AG08396 (cell line): ENCODE measurements at regions not wholly inside any gene's neighbourhood (a gene's known extent, or its start where the extent isn't known, plus 50 kb on each side); places are given as distances from the start of the nearest gene placed in this dataset.
A peak's percentile ranks its signal among the peaks of the same experiment; 100 is the strongest.
"Not testable (repeated sequence)": the region's sequence is repeated elsewhere in the genome, so short reads cannot be mapped to it uniquely, and the experiment has no call there.

ENCODE experiments used
- DNase-seq: peaks from one replicate; pipeline ENCODE4 v3.0.0; 2012; ENCODE audit warnings: low spot score, mixed read lengths

DNA sequence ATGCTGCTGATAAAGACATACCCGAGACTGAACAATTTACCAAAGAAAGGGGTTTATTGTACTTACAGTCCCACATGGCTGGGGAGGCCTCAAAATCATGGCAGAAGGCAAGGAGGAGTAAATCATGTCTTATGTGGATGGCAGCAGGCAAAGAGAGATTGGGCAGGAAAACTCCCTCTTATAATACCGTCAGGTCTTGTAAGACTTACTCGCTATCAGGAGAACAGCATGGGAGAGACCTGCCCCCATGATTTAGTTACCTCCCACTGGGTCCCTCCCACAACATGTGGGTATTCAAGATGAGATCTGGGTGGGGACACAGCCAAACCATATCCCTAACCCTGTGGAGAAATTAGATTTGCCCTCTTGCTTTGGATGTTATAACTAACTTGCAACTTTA is 1068.0 kb upstream of the ZEB2 start:
- no peak for DNase-seq

DNA sequence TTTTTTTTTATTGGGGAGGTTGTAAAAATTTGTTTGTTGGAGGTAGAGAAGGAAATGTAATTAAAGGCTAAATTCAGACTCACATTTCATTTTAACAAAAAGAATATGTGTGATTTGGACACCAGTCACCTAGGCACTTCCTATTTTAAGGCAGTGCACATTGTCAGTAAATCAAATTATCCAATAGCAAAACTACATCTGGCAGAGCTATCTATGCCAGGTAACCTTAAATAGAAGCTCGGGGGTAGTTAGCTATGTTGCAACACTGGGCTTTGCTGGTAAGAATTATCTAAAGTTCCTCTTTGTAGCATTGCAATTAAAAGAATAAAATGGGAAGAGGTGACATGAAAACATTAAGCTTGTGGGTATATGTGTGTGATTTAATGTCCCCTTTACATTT is 1064.4 kb upstream of the ZEB2 start:
- no peak for DNase-seq

DNA sequence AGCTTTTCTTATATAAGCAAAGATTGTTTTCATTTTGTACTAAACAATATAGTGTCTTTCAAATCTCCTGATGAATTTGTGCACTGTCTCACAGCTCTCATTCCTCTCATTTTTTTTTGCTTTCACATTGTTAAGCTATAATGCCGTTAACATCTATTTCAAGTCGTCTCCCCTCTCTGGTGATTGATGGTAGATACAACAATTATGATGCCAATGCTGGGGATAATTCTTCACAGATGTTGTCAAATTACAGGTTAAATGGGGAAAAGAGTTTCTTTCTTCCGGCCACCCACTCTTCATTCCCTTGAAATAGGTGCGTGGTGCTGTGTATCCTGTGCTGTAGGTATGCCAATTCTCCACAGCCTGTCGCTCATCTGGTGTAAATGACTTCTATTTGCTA is 1053.7 kb upstream of the ZEB2 start:
- no peak for DNase-seq

DNA sequence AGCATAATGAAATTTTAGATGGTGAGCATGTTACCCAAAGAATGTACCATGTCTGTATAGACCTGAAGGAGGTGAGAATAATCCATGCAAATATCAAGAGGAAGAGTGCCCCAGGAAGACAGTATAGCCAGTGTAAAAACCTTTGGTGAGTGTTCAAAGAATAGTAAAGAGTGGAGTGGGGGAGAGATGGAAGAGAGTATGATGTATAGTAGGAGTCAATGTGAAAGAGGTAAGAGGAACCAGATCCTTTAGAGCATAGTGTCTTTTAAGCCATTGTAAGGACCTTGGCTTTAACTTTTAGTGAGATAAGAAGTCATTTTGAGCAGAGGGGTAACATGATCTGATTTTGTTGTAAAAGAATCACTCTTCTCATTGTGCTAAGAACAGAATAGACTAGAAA is 1052.3 kb upstream of the ZEB2 start:
- DNase-seq: no peak

DNA sequence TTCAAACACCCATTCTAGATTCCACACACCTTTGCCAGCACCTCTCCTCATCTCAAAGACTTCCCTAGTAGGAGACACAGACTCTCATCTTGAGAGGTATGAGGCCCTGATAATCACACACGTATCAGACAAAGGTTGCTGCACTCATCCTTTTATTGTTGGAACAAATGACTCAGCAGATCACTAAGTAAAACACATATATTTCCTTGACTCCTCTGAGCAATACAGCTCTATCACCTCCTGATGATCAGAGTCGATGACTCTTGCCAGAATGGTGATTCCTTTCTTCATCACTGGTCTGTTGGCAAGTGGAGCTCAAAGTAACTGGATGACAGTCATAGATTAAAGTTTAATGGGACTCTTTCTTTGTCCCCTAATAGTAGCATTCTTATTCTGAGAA is 1049.2 kb upstream of the ZEB2 start:
- DNase-seq: no peak

DNA sequence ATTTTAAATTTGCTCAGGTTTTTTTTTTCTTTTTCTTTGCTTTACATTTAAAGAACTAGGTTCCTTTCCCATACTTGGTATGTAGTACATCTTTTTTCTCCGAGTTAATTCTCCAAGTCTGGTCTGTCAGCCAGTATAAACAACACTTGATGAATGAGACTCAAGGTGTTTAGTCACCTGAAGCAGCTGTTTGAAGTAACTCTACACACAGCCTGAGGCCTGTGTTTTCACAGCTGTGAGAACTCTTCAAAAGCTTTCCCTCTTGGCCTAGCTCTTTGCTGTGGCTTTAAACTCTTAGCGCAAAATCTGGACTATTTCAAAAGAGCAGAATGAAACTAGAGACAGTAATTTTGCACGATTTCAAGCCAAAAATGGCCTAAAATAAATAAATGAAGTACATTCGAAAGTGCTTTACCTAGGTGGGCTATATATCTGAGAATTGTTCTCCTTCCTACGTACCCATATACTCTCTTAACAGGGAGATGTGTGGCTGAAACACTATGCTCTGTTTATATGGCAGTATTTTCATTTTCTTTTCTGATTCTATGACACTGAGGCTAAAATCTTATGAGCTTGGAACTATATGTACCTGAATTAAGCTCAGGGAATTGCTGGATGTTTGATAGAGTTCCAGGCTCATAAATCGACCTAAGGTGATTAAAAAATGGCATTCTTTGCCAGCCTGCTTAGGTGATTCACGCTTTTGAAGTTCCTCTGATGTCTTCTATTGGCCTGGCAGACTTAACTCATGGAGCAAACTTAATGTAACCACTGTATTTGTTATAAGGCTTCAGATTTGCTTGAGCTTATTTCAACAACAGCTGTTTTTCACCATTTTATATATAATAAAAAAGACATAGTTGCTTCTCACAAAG is 1044.1 kb upstream of the ZEB2 start:
- DNase-seq: no peak

DNA sequence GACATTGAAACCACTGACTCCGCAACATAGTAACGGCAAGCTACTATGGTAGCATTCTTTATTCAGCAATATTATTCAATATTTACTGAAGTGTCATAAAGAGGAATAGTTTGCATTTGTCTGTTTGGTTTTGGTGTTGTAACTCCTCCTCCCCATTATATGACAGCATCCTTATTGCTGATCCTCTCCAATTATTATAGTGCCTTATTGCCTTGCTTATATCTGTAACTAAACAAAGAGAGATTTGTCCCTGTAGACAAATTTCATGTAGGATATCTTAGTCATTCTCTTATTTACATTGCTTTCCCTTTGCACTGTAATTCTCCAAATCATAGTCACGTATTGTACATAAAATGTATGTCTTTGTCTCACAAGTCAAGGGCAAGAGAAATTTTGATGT is 1041.2 kb upstream of the ZEB2 start:
- no peak for DNase-seq

DNA sequence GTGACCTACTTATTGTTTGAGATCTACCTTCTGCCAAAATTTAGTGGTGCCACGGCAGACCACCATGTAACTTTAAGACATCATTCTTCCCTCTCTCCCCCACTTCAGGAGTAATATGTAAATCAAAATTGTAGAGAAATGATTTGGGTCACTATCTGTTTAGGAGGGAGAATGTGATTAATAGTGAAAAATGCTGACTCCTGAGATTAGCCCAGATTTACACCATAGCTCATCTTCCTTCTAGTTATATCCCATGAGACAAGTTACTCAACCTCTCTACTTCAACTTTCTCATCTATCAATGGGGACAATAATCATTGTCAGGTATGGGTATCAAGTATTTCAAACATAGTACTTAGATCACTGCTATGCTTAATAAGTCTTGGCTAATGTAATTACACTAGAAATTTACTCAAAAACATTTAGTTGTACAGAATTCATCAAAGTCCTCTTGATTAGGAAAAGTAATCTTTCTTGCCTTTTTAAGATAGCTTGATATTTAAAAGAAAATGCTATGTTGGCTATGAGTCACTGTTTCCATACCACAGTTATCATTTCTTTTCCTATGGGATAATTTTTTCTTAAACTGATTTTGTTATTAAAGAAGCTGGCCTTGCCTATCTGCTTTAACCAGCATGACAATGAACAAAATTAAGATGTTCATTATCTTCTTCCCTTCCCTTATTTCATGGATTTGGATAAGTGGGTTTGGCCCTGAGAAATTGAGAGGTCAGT is 1038.9 kb upstream of the ZEB2 start:
- no peak for DNase-seq

DNA sequence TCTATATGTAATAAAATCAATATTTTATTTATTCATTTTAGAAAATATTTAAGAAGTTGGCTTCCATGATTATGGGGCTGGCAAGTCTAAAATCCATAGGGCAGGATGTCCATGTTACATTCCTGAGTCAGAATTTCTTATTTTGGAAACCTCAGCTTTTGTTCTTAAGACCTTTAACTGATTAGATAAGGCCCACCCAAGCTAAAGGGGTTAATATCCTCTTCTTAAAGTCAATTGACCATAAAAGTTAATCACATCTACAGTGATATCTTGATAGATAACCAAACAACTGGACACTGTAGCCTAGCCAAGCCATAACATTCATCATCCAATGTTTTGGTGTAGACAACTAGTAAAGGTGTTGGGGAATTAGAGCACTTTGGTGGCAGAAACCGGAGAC is 1035.4 kb upstream of the ZEB2 start:
- DNase-seq: no peak

DNA sequence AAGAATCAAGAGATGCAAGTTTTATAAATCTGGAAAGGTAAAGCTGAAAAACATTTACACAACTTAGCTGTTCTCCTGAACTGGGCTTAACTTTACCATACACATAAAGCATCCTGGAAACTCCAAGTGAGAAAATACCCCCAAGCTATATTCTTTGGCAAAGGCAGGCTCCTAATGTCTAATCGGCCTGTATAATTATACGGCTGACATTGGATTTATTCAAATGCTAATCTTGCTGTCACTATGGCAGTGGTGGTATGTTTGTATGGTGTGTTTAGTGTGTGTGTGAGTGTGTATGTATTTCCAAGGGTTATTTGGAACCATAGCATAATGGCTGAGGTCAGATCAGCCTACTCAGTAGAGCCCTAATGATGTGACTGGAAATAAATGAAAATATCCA is 1031.8 kb upstream of the ZEB2 start:
- DNase-seq: no peak

DNA sequence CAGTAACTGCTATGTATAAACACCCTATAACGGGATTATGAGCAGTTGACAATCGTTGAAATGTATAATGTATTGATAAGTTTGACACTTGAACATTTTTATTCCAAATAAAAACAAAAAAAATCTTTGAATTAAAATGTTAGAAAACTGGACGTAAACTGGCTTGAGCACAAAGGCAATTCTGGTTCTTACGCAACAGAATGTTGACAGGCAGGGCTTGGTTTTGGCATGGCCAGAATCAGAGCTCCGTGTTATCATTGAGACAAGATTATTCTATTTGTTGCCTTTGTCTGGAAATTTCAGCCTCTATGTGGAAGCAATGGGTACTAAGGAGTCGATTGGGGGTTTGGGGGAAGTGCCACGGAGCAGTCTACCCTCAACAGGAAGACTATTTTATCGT is 1028.6 kb upstream of the ZEB2 start:
- DNase-seq: no peak

DNA sequence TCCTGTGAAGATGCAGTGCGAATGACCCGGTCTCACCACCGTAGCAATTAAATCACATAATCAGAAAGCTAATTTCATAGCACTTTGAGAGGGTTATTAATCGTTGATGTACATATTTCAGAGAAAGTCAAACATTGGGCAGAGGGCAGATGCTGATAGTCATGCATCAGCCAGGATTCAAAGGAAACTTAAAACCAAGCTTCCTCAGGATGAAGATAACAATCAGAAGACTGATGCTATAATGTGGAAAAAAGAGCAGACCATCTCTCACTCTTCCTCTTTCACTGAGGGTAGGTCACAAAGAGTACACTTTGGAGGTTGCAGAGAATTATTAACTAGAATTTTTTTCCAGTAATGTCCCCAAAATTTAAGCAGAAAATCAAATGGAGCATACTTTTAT is 1027.7 kb upstream of the ZEB2 start:
- DNase-seq: no peak

DNA sequence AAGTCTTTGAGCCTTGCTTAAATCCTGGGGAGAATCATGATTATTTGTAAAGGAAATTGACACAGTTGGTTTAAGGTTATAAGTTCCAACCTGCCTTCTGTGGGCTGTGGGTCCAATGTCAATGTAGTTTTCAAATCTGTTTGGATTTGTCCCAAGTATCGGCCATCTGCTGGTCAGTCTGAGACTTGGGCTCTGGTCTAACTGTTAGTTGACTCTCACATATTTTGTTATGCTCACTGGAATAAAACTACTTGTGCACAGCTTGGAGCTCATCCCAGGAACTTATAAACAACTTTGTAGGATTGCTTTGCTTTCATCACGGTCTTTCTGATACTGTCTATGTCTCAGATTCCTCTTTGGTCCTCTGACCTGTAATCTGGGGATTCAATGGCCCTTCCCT is 1026.2 kb upstream of the ZEB2 start:
- DNase-seq: peak; percentile 29

DNA sequence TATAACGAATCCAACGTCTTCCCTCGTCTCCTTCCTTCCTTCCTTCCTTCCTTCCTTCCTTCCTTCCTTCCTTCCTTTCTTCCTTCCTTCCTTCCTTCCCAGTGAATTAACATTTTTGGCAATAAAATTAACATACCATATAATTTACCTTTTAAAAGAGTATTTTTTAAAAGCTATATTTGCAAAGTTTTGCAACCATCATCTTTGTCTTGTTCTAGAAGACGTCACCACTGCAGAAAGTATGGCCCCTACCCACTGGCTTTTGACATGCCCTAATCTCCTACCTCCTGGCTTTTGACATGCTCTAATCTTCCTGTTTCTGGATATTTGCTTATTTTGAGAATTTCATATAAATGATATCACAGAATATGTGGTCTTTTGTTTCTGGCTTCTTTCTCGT is 1023.9 kb upstream of the ZEB2 start:
- no peak for DNase-seq

DNA sequence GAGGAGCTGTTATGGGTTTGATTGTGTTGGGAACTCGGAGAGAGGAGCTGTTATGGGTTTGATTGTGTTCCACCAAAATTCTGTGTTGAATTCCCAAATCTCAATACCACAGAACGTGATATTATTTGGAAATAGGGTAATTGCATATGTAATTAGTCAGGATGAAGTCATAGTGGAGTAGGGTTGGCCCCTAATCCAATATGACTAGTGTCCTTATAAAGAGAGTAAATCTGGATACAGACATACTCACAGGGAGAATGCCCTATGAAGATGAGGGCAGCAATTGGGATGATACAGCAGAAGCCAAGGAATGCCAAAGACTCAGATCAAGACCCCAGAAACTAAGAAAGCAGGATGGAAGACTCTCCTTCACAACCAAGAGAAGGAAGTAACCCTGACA is 1023.2 kb upstream of the ZEB2 start:
- DNase-seq: no peak

DNA sequence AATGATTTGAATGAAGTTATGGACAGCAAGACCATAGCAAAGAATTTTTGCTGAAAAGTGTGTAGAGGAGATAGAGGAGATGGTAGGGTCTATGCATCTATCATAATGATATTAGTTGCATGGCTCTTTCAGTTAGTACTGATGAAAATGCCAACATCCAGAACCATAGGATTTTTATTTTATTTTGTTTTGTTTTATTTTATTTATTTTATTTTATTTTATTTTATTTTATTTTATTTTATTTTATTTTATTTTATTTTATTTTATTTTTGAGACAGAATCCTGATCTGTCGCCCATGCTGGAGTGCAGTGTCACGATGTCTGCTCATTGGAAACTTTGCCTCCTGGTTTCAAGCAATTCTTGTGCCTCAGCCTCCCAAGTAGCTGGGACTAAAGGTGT is 1021.1 kb upstream of the ZEB2 start:
- no peak for DNase-seq

DNA sequence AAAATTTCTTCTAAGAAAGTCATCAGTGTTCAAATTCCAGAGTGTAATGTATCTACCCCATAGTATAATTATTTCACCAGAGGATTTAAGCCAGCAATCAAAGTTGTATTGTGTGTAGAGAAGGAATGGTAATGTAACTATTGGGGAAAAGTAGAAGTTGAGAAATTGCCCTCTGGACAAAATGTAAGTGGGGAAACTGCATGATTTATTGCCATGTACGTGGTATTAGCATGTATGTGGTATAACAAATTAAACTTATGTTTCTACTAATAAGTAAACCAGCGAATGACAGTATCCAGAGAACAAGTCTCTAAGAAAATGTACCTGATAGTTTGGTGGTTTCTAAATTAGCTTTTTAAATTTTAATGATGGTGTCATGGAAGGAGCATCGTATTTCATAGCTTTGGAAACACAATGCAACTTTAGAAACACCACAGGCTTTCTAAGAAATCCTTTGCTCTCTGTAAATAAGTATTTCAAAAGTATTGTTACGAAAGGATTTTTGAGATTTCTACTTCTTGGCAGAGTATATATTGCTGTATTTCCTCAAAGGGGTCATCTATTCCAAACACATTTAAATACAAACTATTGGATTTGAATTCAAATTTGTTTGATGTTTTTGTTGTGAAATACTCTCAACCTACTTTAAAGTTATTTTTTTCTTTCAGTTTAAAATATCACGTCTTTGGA is 1018.9 kb upstream of the ZEB2 start:
- no peak for DNase-seq

DNA sequence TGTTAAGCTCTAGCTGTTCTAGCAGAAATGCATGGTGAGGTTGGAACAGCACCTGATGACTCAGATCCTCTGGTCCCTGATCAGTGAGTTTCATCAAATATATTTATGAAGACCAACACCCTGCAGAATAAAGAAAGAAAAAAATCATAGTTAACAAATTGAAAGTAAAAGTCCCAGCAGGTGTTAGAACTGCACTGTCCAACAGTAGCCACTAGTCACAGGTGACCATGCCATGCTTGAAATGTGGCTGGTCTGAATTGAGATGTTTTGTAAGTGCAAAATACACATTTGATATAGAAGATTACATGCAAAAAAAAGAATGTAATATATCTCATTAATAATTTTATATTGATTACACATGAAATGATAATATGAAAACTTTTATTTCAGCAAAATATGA is 1010.7 kb upstream of the ZEB2 start:
- DNase-seq: no peak

DNA sequence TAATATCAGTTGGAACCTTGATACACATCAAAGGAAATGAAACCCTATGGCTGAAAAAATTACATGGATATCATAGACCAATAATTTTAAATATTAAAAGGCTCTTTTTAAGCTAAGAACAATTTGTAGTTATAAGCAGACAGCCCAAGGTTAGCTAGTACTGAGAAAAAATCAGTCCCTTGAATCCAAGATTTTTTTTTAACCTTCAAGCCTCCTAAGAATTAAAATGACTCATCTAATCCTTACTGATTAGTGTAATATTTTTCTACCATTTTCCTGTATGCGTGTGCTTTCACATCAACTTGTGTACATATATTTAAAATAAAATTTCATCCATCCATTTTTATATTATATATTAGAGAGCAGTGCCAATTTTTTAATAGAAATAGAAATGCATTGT is 1004.9 kb upstream of the ZEB2 start:
- DNase-seq: no peak

DNA sequence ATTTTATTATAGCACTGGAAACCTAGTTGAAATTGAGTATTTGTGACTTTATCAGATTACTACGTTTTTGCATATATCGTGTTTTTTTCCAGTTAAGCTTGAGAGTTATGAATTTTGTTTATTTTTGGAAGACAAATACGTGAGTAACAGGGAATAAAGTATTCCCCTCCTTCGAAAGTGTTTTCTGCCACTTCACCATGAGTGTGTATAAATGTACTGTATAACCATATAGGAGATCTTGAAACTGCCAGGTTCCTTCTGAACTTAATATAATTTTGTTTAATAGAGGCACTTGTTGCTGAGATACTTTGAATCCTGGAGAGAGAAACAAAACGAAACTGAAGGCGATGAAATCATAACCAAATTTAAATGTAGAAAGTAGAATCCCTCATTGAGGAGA is 1004.4 kb upstream of the ZEB2 start:
- DNase-seq: no peak

DNA sequence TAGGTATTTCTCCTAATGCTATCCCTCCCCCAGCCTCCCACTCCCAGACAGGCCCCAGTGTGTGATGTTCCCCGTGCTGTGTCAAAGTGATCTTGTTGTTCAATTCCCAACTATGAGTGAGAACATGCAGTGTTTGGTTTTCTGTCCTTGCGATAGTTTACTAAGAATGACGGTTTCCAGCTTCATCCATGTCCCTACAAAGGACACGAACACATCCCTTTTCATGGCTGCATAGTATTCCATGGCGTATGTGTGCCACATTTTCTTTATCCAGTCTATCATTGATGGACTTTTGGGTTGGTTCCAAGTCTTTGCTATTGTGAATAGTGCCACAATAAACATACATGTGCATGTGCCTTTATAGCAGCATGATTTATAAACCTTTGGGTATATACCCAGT is 999.3 kb upstream of the ZEB2 start:
- DNase-seq: not testable (repeated sequence)

DNA sequence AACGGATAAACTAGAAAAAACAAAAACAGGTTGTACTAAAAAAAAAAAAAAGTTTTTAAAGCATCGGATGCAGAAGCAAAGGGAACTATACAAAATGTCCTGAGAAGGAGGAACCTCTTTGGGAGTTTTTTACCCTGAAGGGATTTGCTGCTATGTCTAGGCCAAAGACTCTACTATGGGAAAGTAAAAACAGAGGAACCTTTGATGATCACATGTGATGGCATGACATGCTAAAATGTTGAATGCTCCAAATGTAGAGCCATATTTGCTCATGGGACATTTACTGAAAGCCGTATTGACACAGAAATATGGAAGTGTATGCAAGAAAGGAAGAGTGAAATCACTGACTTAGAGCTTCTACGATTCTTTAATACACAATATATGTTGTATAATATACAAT is 992.0 kb upstream of the ZEB2 start:
- no peak for DNase-seq

DNA sequence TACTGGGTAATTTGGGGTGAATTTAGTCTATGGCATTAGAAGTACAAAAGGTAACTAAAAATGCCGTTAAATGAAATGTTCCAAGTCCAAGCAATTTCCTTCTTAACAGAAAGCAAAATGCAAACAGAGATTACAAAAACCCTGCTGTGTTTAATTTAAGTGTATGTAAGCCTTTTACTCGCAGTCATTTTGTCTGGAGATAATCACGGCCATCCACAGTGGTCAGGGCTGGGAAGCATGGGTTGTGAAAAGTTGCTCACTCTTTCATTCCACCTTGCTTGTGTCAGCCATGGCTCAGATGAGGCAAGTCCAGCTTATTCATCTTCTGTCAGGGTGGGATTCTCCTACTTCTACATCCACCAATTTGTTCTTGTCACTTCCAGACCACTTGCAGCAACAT is 983.6 kb upstream of the ZEB2 start:
- no peak for DNase-seq
